Hepatocyte (in vitro differentiated cells): ENCODE measurements at regions not wholly inside any gene's neighbourhood (a gene's known extent, or its start where the extent isn't known, plus 50 kb on each side); places are given as distances from the start of the nearest gene placed in this dataset.

Source experiments
- EZH2 ChIP-seq: fragments of 200-600 bp; sonication (generic); IDR thresholded peaks from 2 replicates; pipeline ENCODE4 v1.6.1; 2016; ENCODE audit warnings: antibody characterized with exemption, mild to moderate bottlenecking, borderline replicate concordance
- EZH2phosphoT487 ChIP-seq: fragments of 200-600 bp; sonication (generic); IDR thresholded peaks from one replicate; pipeline ENCODE4 v1.6.1; 2018; ENCODE audit warnings: antibody characterized with exemption, mild to moderate bottlenecking, low read depth, moderate library complexity; ENCODE audit not compliant: unreplicated experiment, severe bottlenecking
- TF ChIP-seq, protein P1 (sequence below): fragments of 200-600 bp; sonication (generic); IDR thresholded peaks from 2 replicates; pipeline ENCODE4 v1.5.1; 2016; ENCODE audit warnings: antibody characterized with exemption, mild to moderate bottlenecking; ENCODE audit not compliant: poor library complexity

DNA sequence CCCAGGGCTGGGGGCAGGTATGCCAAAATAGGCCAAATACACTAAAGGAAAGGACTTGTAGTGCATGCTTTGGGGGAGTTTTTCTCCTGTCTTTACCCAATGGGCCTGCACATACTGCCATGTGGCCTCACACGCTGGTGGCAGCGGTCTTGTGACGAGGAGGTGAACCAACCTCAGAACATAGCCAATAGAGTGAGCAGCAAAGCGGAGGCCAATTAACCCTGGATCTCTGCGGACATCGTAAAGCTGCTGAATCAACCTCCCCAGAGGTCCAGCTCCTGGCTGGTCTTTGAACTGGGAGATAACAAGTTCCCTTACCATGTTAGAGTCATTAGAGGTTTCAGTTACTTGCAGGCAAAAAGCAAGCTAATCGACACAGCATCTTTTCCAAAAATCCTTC lies 280.1 kb downstream of the PREX1 start:
- TF ChIP-seq, protein P1, sequence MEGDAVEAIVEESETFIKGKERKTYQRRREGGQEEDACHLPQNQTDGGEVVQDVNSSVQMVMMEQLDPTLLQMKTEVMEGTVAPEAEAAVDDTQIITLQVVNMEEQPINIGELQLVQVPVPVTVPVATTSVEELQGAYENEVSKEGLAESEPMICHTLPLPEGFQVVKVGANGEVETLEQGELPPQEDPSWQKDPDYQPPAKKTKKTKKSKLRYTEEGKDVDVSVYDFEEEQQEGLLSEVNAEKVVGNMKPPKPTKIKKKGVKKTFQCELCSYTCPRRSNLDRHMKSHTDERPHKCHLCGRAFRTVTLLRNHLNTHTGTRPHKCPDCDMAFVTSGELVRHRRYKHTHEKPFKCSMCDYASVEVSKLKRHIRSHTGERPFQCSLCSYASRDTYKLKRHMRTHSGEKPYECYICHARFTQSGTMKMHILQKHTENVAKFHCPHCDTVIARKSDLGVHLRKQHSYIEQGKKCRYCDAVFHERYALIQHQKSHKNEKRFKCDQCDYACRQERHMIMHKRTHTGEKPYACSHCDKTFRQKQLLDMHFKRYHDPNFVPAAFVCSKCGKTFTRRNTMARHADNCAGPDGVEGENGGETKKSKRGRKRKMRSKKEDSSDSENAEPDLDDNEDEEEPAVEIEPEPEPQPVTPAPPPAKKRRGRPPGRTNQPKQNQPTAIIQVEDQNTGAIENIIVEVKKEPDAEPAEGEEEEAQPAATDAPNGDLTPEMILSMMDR = no peak
- no peak for TF ChIP-seq EZH2
- no peak for TF ChIP-seq EZH2phosphoT487
